ENCODE measurements at regions not wholly inside any gene's neighbourhood (a gene's known extent, or its start where the extent isn't known, plus 50 kb on each side); places are given as distances from the start of the nearest gene placed in this dataset.
"Not testable (repeated sequence)": the region's sequence is repeated elsewhere in the genome, so short reads cannot be mapped to it uniquely, and the experiment has no call there.

GRCh38 chr15:28783873-28784272, 64.6 kb downstream of the GOLGA6L7 start:
- no peak overlapping the region for H3K27ac ChIP-seq (ENCODE audit: low read depth in 1 of 2, low read length in 2 of 2)
- no peaks in the 10 kb centered on the region for H3K27me3 ChIP-seq (ENCODE audit: control insufficient read depth in 4 of 4, insufficient read depth in 4 of 4, low read length in 3 of 4)
- TF ChIP-seq GABPA (IDR thresholded peaks at IDR 0.05 in 1 of 2, conservative IDR thresholded peaks at IDR 0.05 in 1 of 2) (no peak), FOXA2 (IDR thresholded peaks at IDR 0.05) (no peak), SP1 (IDR thresholded peaks at IDR 0.05) (no peak), FOXA1 (IDR thresholded peaks at IDR 0.05) (no peak), JUND (IDR thresholded peaks at IDR 0.05) (no peak), REST (IDR thresholded peaks at IDR 0.05) (no peak), RXRA (IDR thresholded peaks at IDR 0.05) (no peak), EGR1 (IDR thresholded peaks at IDR 0.05; ENCODE audit: low read depth in 2 of 2) (no peak)
- WGBS = 97% methylated on average over 20 of the region's 20 CpGs
- no peaks in the 10 kb centered on the region for H3K4me1 ChIP-seq (ENCODE audit: control insufficient read depth in 4 of 4, insufficient read depth in 4 of 4, low read length in 3 of 4)
- DNase-seq (ENCODE audit: low spot score) = no peak
- no peak overlapping the region for H3K9ac ChIP-seq (ENCODE audit: low read depth in 1 of 2, low read length in 2 of 2)
- H3K9me3 ChIP-seq (ENCODE audit: control insufficient read depth in 4 of 4, low read length in 3 of 4) = no peaks in the 10 kb centered on the region
- no peak overlapping the region for H3K4me3 ChIP-seq (ENCODE audit: low read depth in 1 of 3, low read length in 3 of 3)
- no peaks in the 10 kb centered on the region for H3K36me3 ChIP-seq (ENCODE audit: control insufficient read depth in 4 of 4, insufficient read depth in 3 of 4, low read depth in 1 of 4, low read length in 3 of 4)

GRCh38 chr15:28783466-28783865, 65.0 kb downstream of the GOLGA6L7 start:
- Histone ChIP-seq H3K4me3 (ENCODE audit: low read depth in 1 of 3, low read length in 3 of 3) (no peak overlapping the region), H3K4me1 (ENCODE audit: control insufficient read depth in 4 of 4, insufficient read depth in 4 of 4, low read length in 3 of 4) (no peaks in the 10 kb centered on the region), H3K36me3 (ENCODE audit: control insufficient read depth in 4 of 4, insufficient read depth in 3 of 4, low read depth in 1 of 4, low read length in 3 of 4) (no peaks in the 10 kb centered on the region), H3K27me3 (ENCODE audit: control insufficient read depth in 4 of 4, insufficient read depth in 4 of 4, low read length in 3 of 4) (no peaks in the 10 kb centered on the region), H3K9ac (ENCODE audit: low read depth in 1 of 2, low read length in 2 of 2) (no peak overlapping the region), H3K27ac (ENCODE audit: low read depth in 1 of 2, low read length in 2 of 2) (no peak overlapping the region), H3K9me3 (ENCODE audit: control insufficient read depth in 4 of 4, low read length in 3 of 4) (no peaks in the 10 kb centered on the region)
- TF ChIP-seq FOXA1 (IDR thresholded peaks at IDR 0.05) = no peak
- TF ChIP-seq EGR1 (IDR thresholded peaks at IDR 0.05; ENCODE audit: low read depth in 2 of 2) = no peak
- no peak for TF ChIP-seq CTCF (IDR thresholded peaks at IDR 0.05; ENCODE audit: low read depth, low read length, missing input control)
- TF ChIP-seq ZBTB33 (IDR thresholded peaks at IDR 0.05) = no peak
- TF ChIP-seq HNF4A (conservative IDR thresholded peaks at IDR 0.05) = no peak
- TF ChIP-seq HNF4G (IDR thresholded peaks at IDR 0.05) = no peak
- TF ChIP-seq FOXA2 (IDR thresholded peaks at IDR 0.05) = no peak
- no peak for TF ChIP-seq MAX (IDR thresholded peaks at IDR 0.05)
- TF ChIP-seq GABPA (IDR thresholded peaks at IDR 0.05 in 1 of 2, conservative IDR thresholded peaks at IDR 0.05 in 1 of 2) = no peak
- no peak for TF ChIP-seq RXRA (IDR thresholded peaks at IDR 0.05)
- no peak for TF ChIP-seq TAF1 (conservative IDR thresholded peaks at IDR 0.05)
- TF ChIP-seq JUND (IDR thresholded peaks at IDR 0.05) = no peak
- TF ChIP-seq ATF3 (IDR thresholded peaks at IDR 0.05) = no peak
- no peak for TF ChIP-seq RAD21 (IDR thresholded peaks at IDR 0.05)
- TF ChIP-seq REST (IDR thresholded peaks at IDR 0.05) = no peak
- TF ChIP-seq YY1 (IDR thresholded peaks at IDR 0.05) = no peak
- DNase-seq (ENCODE audit: low spot score) = no peak
- 98% methylated on average over 21 of the region's 21 CpGs for WGBS

- not testable (repeated sequence) for H3K9ac ChIP-seq (ENCODE audit: low read depth in 1 of 2, low read length in 2 of 2); H3K36me3 ChIP-seq (ENCODE audit: control insufficient read depth in 4 of 4, insufficient read depth in 3 of 4, low read depth in 1 of 4, low read length in 3 of 4); H3K27ac ChIP-seq (ENCODE audit: low read depth in 1 of 2, low read length in 2 of 2); H3K9me3 ChIP-seq (ENCODE audit: control insufficient read depth in 4 of 4, low read length in 3 of 4); H3K4me3 ChIP-seq (ENCODE audit: low read depth in 1 of 3, low read length in 3 of 3); H3K27me3 ChIP-seq (ENCODE audit: control insufficient read depth in 4 of 4, insufficient read depth in 4 of 4, low read length in 3 of 4); DNase-seq (ENCODE audit: low spot score); H3K4me1 ChIP-seq (ENCODE audit: control insufficient read depth in 4 of 4, insufficient read depth in 4 of 4, low read length in 3 of 4)
- WGBS = 90% methylated on average over 2 of the region's 2 CpGs
Measured at GRCh38 chr15:28778397-28778796, 66.2 kb upstream of the GOLGA8M start.
